BLaER1 (cell line): ENCODE measurements at regions not wholly inside any gene's neighbourhood (a gene's known extent, or its start where the extent isn't known, plus 50 kb on each side); places are given as distances from the start of the nearest gene placed in this dataset.

Experiments
- H3K27ac ChIP-seq: shearing (Covaris generic); formaldehyde crosslinking; 2 replicates; pipeline ENCODE4 v1.8.1; 2022
- H3K27me3 ChIP-seq: shearing (Covaris generic); formaldehyde crosslinking; 2 replicates; pipeline ENCODE4 v1.8.1; 2022
- H3K36me3 ChIP-seq: shearing (Covaris generic); formaldehyde crosslinking; 2 replicates; pipeline ENCODE4 v1.8.1; 2022
- H3K4me1 ChIP-seq: shearing (Covaris generic); formaldehyde crosslinking; 2 replicates; pipeline ENCODE4 v1.8.1; 2022
- H3K4me2 ChIP-seq: shearing (Covaris generic); formaldehyde crosslinking; 2 replicates; pipeline ENCODE4 v1.8.1; 2022
- H3K4me3 ChIP-seq: shearing (Covaris generic); formaldehyde crosslinking; 2 replicates; pipeline ENCODE4 v1.8.1; 2022
- H3K9ac ChIP-seq: shearing (Covaris generic); formaldehyde crosslinking; 2 replicates; pipeline ENCODE4 v1.8.1; 2022
- H3K9me3 ChIP-seq: shearing (Covaris generic); formaldehyde crosslinking; 2 replicates; pipeline ENCODE4 v1.8.1; 2022
- H4K20me1 ChIP-seq: shearing (Covaris generic); formaldehyde crosslinking; 2 replicates; pipeline ENCODE4 v1.8.1; 2022
- Cebpa-rat ChIP-seq: shearing (Covaris generic); IDR thresholded peaks from 2 replicates; pipeline ENCODE4 v1.8.1; 2022

GRCh38 chr4:31649878-31650277 lies 929.7 kb downstream of the PCDH7 start:
- Histone ChIP-seq H3K9me3 (no peaks in the 10 kb centered on the region), H3K4me2 (no peak overlapping the region), H3K4me3 (no peak overlapping the region), H3K27ac (no peak overlapping the region), H3K9ac (no peak overlapping the region), H4K20me1 (no peaks in the 10 kb centered on the region), H3K36me3 (no peaks in the 10 kb centered on the region), H3K27me3 (no peaks in the 10 kb centered on the region), H3K4me1 (no peaks in the 10 kb centered on the region)
- no peak for TF ChIP-seq Cebpa-rat

GRCh38 chr4:31651541-31651940 lies 931.4 kb downstream of the PCDH7 start:
- no peak for TF ChIP-seq Cebpa-rat
- Histone ChIP-seq H3K27ac (no peak overlapping the region), H3K36me3 (no peaks in the 10 kb centered on the region), H3K4me1 (no peaks in the 10 kb centered on the region), H3K9me3 (no peaks in the 10 kb centered on the region), H3K27me3 (no peaks in the 10 kb centered on the region), H3K4me2 (no peak overlapping the region), H4K20me1 (no peaks in the 10 kb centered on the region), H3K4me3 (no peak overlapping the region), H3K9ac (no peak overlapping the region)

- Histone ChIP-seq H3K36me3 (no peaks in the 10 kb centered on the region), H3K4me1 (no peaks in the 10 kb centered on the region), H3K27ac (no peak overlapping the region), H3K4me3 (no peak overlapping the region), H3K9me3 (no peaks in the 10 kb centered on the region), H4K20me1 (no peaks in the 10 kb centered on the region), H3K4me2 (no peak overlapping the region), H3K9ac (no peak overlapping the region), H3K27me3 (no peaks in the 10 kb centered on the region)
- TF ChIP-seq Cebpa-rat, result no peak
These were observed 935.2 kb downstream of the PCDH7 start for GRCh38 chr4:31655328-31655727.

GRCh38 chr4:31657859-31658570 lies 937.8 kb downstream of the PCDH7 start:
- Histone ChIP-seq H3K4me1 (no peaks in the 10 kb centered on the region), H3K4me3 (no peak overlapping the region), H3K27me3 (no peaks in the 10 kb centered on the region), H3K9ac (no peak overlapping the region), H4K20me1 (no peaks in the 10 kb centered on the region), H3K4me2 (no peak overlapping the region), H3K36me3 (no peaks in the 10 kb centered on the region), H3K27ac (no peak overlapping the region), H3K9me3 (no peaks in the 10 kb centered on the region)
- TF ChIP-seq Cebpa-rat, result no peak

GRCh38 chr4:31660916-31661315 lies 940.7 kb downstream of the PCDH7 start:
- Histone ChIP-seq H3K9me3 (no peaks in the 10 kb centered on the region), H3K4me3 (no peak overlapping the region), H3K4me1 (no peaks in the 10 kb centered on the region), H3K36me3 (no peaks in the 10 kb centered on the region), H3K27ac (no peak overlapping the region), H3K4me2 (no peak overlapping the region), H4K20me1 (no peaks in the 10 kb centered on the region), H3K9ac (no peak overlapping the region), H3K27me3 (no peaks in the 10 kb centered on the region)
- no peak for TF ChIP-seq Cebpa-rat

- Histone ChIP-seq H3K9ac (no peak overlapping the region), H3K4me3 (no peak overlapping the region), H3K4me2 (no peak overlapping the region), H3K9me3 (no peaks in the 10 kb centered on the region), H3K4me1 (no peaks in the 10 kb centered on the region), H3K27me3 (no peaks in the 10 kb centered on the region), H3K27ac (no peak overlapping the region), H3K36me3 (no peaks in the 10 kb centered on the region), H4K20me1 (no peaks in the 10 kb centered on the region)
- TF ChIP-seq Cebpa-rat, result no peak
These were observed 942.8 kb downstream of the PCDH7 start for GRCh38 chr4:31662951-31663350.

GRCh38 chr4:31667686-31668085 lies 947.5 kb downstream of the PCDH7 start:
- no peak for TF ChIP-seq Cebpa-rat
- no peaks in the 10 kb centered on the region for H3K36me3 ChIP-seq
- H3K27ac ChIP-seq, result no peak overlapping the region
- no peak overlapping the region for H3K4me2 ChIP-seq
- H3K9me3 ChIP-seq, result no peaks in the 10 kb centered on the region
- H3K27me3 ChIP-seq, result no peaks in the 10 kb centered on the region
- no peaks in the 10 kb centered on the region for H3K4me1 ChIP-seq
- no peak overlapping the region for H3K4me3 ChIP-seq
- no peak overlapping the region for H3K9ac ChIP-seq
- no peaks in the 10 kb centered on the region for H4K20me1 ChIP-seq

- H3K27ac ChIP-seq, result no peak overlapping the region
- no peaks in the 10 kb centered on the region for H3K36me3 ChIP-seq
- H3K4me1 ChIP-seq, result no peaks in the 10 kb centered on the region
- no peak for TF ChIP-seq Cebpa-rat
- no peak overlapping the region for H3K4me2 ChIP-seq
- no peaks in the 10 kb centered on the region for H3K9me3 ChIP-seq
- H3K27me3 ChIP-seq, result no peaks in the 10 kb centered on the region
- H4K20me1 ChIP-seq, result no peaks in the 10 kb centered on the region
- no peak overlapping the region for H3K9ac ChIP-seq
- no peak overlapping the region for H3K4me3 ChIP-seq
These were observed 954.3 kb downstream of the PCDH7 start for GRCh38 chr4:31674313-31674947.

- Histone ChIP-seq H4K20me1 (no peaks in the 10 kb centered on the region), H3K36me3 (no peaks in the 10 kb centered on the region), H3K9me3 (no peaks in the 10 kb centered on the region), H3K4me1 (no peaks in the 10 kb centered on the region), H3K4me2 (no peak overlapping the region), H3K27me3 (no peaks in the 10 kb centered on the region), H3K4me3 (no peak overlapping the region), H3K27ac (no peak overlapping the region), H3K9ac (no peak overlapping the region)
- TF ChIP-seq Cebpa-rat, result no peak
These were observed 958.2 kb downstream of the PCDH7 start for GRCh38 chr4:31678356-31678755.

- no peaks in the 10 kb centered on the region for H3K36me3 ChIP-seq
- H3K27me3 ChIP-seq, result no peaks in the 10 kb centered on the region
- H3K4me3 ChIP-seq, result no peak overlapping the region
- no peak for TF ChIP-seq Cebpa-rat
- no peak overlapping the region for H3K27ac ChIP-seq
- no peaks in the 10 kb centered on the region for H4K20me1 ChIP-seq
- H3K4me1 ChIP-seq, result no peaks in the 10 kb centered on the region
- no peaks in the 10 kb centered on the region for H3K9me3 ChIP-seq
- no peak overlapping the region for H3K4me2 ChIP-seq
- H3K9ac ChIP-seq, result no peak overlapping the region
These were observed 962.6 kb downstream of the PCDH7 start for GRCh38 chr4:31682796-31683195.
